SK-N-SH (cell line): ENCODE measurements at regions not wholly inside any gene's neighbourhood (a gene's known extent, or its start where the extent isn't known, plus 50 kb on each side); places are given as distances from the start of the nearest gene placed in this dataset.
A peak's percentile ranks its signal among the peaks of the same experiment; 100 is the strongest.

Experiments used
- CTCF ChIA-PET: fragments of 300-600, 350-600 bp; formaldehyde crosslinking; extraction: SDS; loops from one replicate; lab custom pipeline; 2021; lab: Yijun Ruan, JAX
- POLR2A ChIA-PET: fragments of 350-600 bp; sonication (Branson Sonifier 250); formaldehyde crosslinking; extraction: SDS; loops from one replicate; lab custom pipeline; 2020; ENCODE audit warnings: antibody characterized with exemption, inconsistent platforms; lab: Yijun Ruan, JAX
- DNase-seq: peaks from one replicate; pipeline ENCODE4 v3.0.0; 2012
- H2AFZ ChIP-seq: fragments of 200-600 bp; sonication (generic); 2 replicates; pipeline ENCODE4 v1.8.1; 2016; ENCODE audit warnings: antibody characterized with exemption, mild to moderate bottlenecking, low read depth
- H3F3A ChIP-seq: fragments of 200-600 bp; sonication (generic); replicated peaks from 2 replicates; pipeline ENCODE3; 2016; ENCODE audit warnings: antibody characterized with exemption, mild to moderate bottlenecking; ENCODE audit not compliant: insufficient read depth
- H3K27ac ChIP-seq, 2 experiments: fragments of 200-500 bp in 1 of 2; fragments of 200-600 bp in 1 of 2; sonication (Bioruptor generic) in 1 of 2; sonication (generic), shearing (Covaris generic) in 1 of 2; 2 replicates each; pipeline versions ENCODE4 v1.5.1 to v1.6.1; 2014 to 2016; ENCODE audit warnings: low read depth in 2 of 2, inconsistent platforms in 1 of 2, low read length in 1 of 2, mild to moderate bottlenecking in 1 of 2, mixed read lengths in 1 of 2
- H3K27me3 ChIP-seq: fragments of 200-600 bp; sonication (generic), shearing (Covaris generic); 2 replicates; pipeline ENCODE4 v1.6.1; 2016; ENCODE audit warnings: mixed run types; ENCODE audit not compliant: insufficient read depth
- H3K36me3 ChIP-seq, 2 experiments: fragments of 200-500 bp in 1 of 2; fragments of 200-600 bp in 1 of 2; sonication (Bioruptor generic) in 1 of 2; sonication (generic) in 1 of 2; replicated peaks in 1 of 2; 2 replicates each; pipeline versions ENCODE3 to v1.5.1; 2014 to 2016; ENCODE audit warnings: low read length in 1 of 2, mild to moderate bottlenecking in 1 of 2; ENCODE audit not compliant: insufficient read depth in 2 of 2, control insufficient read depth in 1 of 2
- H3K4me1 ChIP-seq, 2 experiments: fragments of 200-500 bp in 1 of 2; fragments of 200-600 bp in 1 of 2; sonication (Bioruptor generic) in 1 of 2; sonication (generic), shearing (Covaris generic) in 1 of 2; 2 replicates each; pipeline versions ENCODE4 v1.5.1 to v1.6.1; 2014 to 2016; ENCODE audit warnings: low read depth in 1 of 2, low read length in 1 of 2, mixed run types in 1 of 2; ENCODE audit not compliant: insufficient read depth in 2 of 2, control insufficient read depth in 1 of 2
- H3K4me2 ChIP-seq: fragments of 200-600 bp; sonication (generic), shearing (Covaris generic); 2 replicates; pipeline ENCODE4 v1.6.1; 2017; ENCODE audit warnings: mixed run types
- H3K4me3 ChIP-seq, 2 experiments: fragments of 200-500 bp in 1 of 2; fragments of 200-600 bp in 1 of 2; sonication (Bioruptor generic) in 1 of 2; sonication (generic), shearing (Covaris generic) in 1 of 2; 2 replicates each; pipeline versions ENCODE4 v1.5.1 to v1.8.1; 2014 to 2016; ENCODE audit warnings: low read depth in 2 of 2, inconsistent platforms in 1 of 2, low read length in 1 of 2, mild to moderate bottlenecking in 1 of 2, mixed read lengths in 1 of 2, moderate library complexity in 1 of 2
- H3K79me2 ChIP-seq: fragments of 200-600 bp; sonication (generic); 2 replicates; pipeline ENCODE4 v1.8.1; 2017; ENCODE audit warnings: mild to moderate bottlenecking; ENCODE audit not compliant: insufficient read depth
- H3K9ac ChIP-seq: fragments of 200-600 bp; sonication (generic); 2 replicates; pipeline ENCODE4 v1.6.1; 2017; ENCODE audit warnings: mixed run types
- H3K9me2 ChIP-seq: fragments of 200-600 bp; sonication (generic); 2 replicates; pipeline ENCODE4 v1.6.1; 2017; ENCODE audit warnings: mixed run types
- H3K9me3 ChIP-seq: fragments of 200-600 bp; sonication (generic); 2 replicates; pipeline ENCODE4 v1.6.1; 2017; ENCODE audit warnings: mixed run types, mild to moderate bottlenecking, moderate library complexity
- H4K20me1 ChIP-seq: fragments of 200-600 bp; sonication (generic); 2 replicates; pipeline ENCODE4 v1.6.1; 2017; ENCODE audit warnings: mild to moderate bottlenecking, mixed run types; ENCODE audit not compliant: insufficient read depth
- CHD2 ChIP-seq: fragments of 150-350 bp; IDR thresholded peaks from 2 replicates; pipeline ENCODE4 v1.6.1; 2018; ENCODE audit warnings: low read length; ENCODE audit not compliant: partially characterized antibody
- ELF1 ChIP-seq: IDR thresholded peaks from 2 replicates; pipeline ENCODE4 v1.4.0; 2012
- EZH2phosphoT487 ChIP-seq: fragments of 200-600 bp; sonication (generic); IDR thresholded peaks from 2 replicates; pipeline ENCODE4 v1.6.1; 2017; ENCODE audit warnings: low read depth, mixed run types, mild to moderate bottlenecking, antibody characterized with exemption, moderate library complexity, borderline replicate concordance
- FOXM1 ChIP-seq: IDR thresholded peaks from 2 replicates; pipeline ENCODE4 v1.4.0; 2012; ENCODE audit warnings: low read depth, mild to moderate bottlenecking
- GABPA ChIP-seq: IDR thresholded peaks from 2 replicates; pipeline ENCODE4 v1.4.0; 2012; ENCODE audit warnings: low read depth, mild to moderate bottlenecking
- GATA2 ChIP-seq: sonication (generic); formaldehyde crosslinking; IDR thresholded peaks from 2 replicates; pipeline ENCODE4 v1.5.0; 2020; ENCODE audit warnings: mild to moderate bottlenecking, missing genetic modification reagents
- IRF3 ChIP-seq: fragments of 150-350 bp; IDR thresholded peaks from 2 replicates; pipeline ENCODE4 v1.6.1; 2016; ENCODE audit warnings: mild to moderate bottlenecking, low read depth, low read length
- JUND ChIP-seq: IDR thresholded peaks from 2 replicates; pipeline ENCODE4 v1.4.0; 2012
- MAX ChIP-seq: IDR thresholded peaks from 2 replicates; pipeline ENCODE4 v1.4.0; 2012; ENCODE audit warnings: low read depth
- MEF2A ChIP-seq: IDR thresholded peaks from 2 replicates; pipeline ENCODE4 v1.4.0; 2012; ENCODE audit warnings: low read depth, borderline replicate concordance
- MXI1 ChIP-seq: IDR thresholded peaks from 2 replicates; pipeline ENCODE4 v1.6.1; 2012; ENCODE audit warnings: mild to moderate bottlenecking, low read depth, low read length, improper control_type of control experiment
- NFIC ChIP-seq: IDR thresholded peaks from 2 replicates; pipeline ENCODE4 v1.4.0; 2012; ENCODE audit warnings: borderline replicate concordance
- NRF1 ChIP-seq: IDR thresholded peaks from 2 replicates; pipeline ENCODE4 v1.6.1; 2012; ENCODE audit warnings: low read depth, mild to moderate bottlenecking, low read length
- PBX3 ChIP-seq: IDR thresholded peaks from 2 replicates; pipeline ENCODE4; 2012
- POLR2AphosphoS5 ChIP-seq: IDR thresholded peaks from 2 replicates; pipeline ENCODE4 v1.6.1; 2012; ENCODE audit warnings: low read depth, low read length
- RAD21 ChIP-seq: IDR thresholded peaks from 2 replicates; pipeline ENCODE4 v1.6.1; 2012; ENCODE audit warnings: mild to moderate bottlenecking, low read length
- RCOR1 ChIP-seq: fragments of 150-350 bp; IDR thresholded peaks from 2 replicates; pipeline ENCODE4 v1.6.1; 2017; ENCODE audit warnings: antibody characterized with exemption, low read length
- RFX5 ChIP-seq: IDR thresholded peaks from 2 replicates; pipeline ENCODE4 v1.6.1; 2012; ENCODE audit warnings: mild to moderate bottlenecking, improper control_type of control experiment, low read length
- RXRA ChIP-seq: IDR thresholded peaks from 2 replicates; pipeline ENCODE4 v1.4.0; 2012; ENCODE audit warnings: low read depth, mild to moderate bottlenecking, borderline replicate concordance
- SMC3 ChIP-seq: IDR thresholded peaks from 2 replicates; pipeline ENCODE4 v1.6.1; 2012; ENCODE audit warnings: low read depth, low read length, improper control_type of control experiment
- TAF1 ChIP-seq: IDR thresholded peaks from 2 replicates; pipeline ENCODE4 v1.6.1; 2012; ENCODE audit warnings: low read depth, mild to moderate bottlenecking, low read length, moderate library complexity, borderline replicate concordance
- TCF12 ChIP-seq: IDR thresholded peaks from 2 replicates; pipeline ENCODE4 v1.4.0; 2012
- TEAD4 ChIP-seq: IDR thresholded peaks from 2 replicates; pipeline ENCODE4 v1.4.0; 2012; ENCODE audit warnings: mild to moderate bottlenecking, borderline replicate concordance; ENCODE audit not compliant: insufficient read depth
- USF2 ChIP-seq: fragments of 150-350 bp; IDR thresholded peaks from 2 replicates; pipeline ENCODE4 v1.6.1; 2017; ENCODE audit warnings: antibody characterized with exemption, low read length, low read depth, borderline replicate concordance
- YY1 ChIP-seq: IDR thresholded peaks from 2 replicates; pipeline ENCODE4 v1.4.0; 2012; ENCODE audit warnings: low read depth, mild to moderate bottlenecking
- TF ChIP-seq, protein P1 (sequence below): IDR thresholded peaks from 2 replicates; pipeline ENCODE4 v1.6.1; 2012; ENCODE audit warnings: mild to moderate bottlenecking, low read depth, low read length, moderate library complexity
- TF ChIP-seq, protein P2 (sequence below): fragments of 200-600 bp; sonication (generic); IDR thresholded peaks from 2 replicates; pipeline ENCODE4 v1.6.1; 2017; ENCODE audit warnings: antibody characterized with exemption, mild to moderate bottlenecking, moderate library complexity

DNA sequence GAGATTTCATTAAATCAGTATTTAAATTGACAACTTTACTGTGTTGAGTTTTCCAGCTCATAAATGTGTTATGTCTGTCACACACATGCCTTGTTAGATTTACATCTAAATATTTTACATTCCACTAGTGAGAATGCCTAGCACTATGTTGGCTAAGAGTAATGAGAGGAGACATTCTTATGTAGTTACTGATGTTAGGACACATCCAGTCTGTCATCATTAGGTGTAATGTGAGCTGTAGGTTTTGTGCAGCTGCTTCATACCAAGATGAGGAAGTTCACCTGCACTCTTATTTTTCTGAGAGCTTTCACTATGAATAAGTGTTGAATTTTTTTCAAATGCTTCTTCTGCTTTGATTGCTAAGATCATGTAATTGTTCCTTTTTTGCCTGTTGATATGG lies 218.0 kb upstream of the IGFBP3 start:
- H3K27ac ChIP-seq, result peak overlapping the region in 1 of 2 experiments; percentile 17; a peak in 1 of 4 replicates
- no peak overlapping the region for H3K4me2 ChIP-seq
- H3K4me3 ChIP-seq, result no peak overlapping the region
- no peaks in the 10 kb centered on the region for H3K36me3 ChIP-seq
- POLR2A ChIA-PET, result no interaction called here
- no peaks in the 10 kb centered on the region for H3K9me2 ChIP-seq
- no peak overlapping the region for H2AFZ ChIP-seq
- H4K20me1 ChIP-seq, result no peaks in the 10 kb centered on the region
- H3K79me2 ChIP-seq, result no peaks in the 10 kb centered on the region
- peaks cover 2 to 6% of the 10 kb centered on the region in 2 experiments; a peak in 2 of 4 replicates for H3K4me1 ChIP-seq
- peaks cover 6% of the 10 kb centered on the region; the same call in 1 of the 2 replicates for H3K9me3 ChIP-seq
- DNase-seq, result no peak
- H3K27me3 ChIP-seq, result no peaks in the 10 kb centered on the region
- CTCF ChIA-PET, result interaction anchor here (1.4 to 2.0 kb wide), 3 partner anchors 9 to 216 kb away, joined by 3 to 11 read pairs (median 9); no protein-coding TSS in a partner anchor
- H3K9ac ChIP-seq, result no peak overlapping the region
- H3F3A ChIP-seq, result peaks cover 10% of the 10 kb centered on the region
- TF ChIP-seq, protein P1, sequence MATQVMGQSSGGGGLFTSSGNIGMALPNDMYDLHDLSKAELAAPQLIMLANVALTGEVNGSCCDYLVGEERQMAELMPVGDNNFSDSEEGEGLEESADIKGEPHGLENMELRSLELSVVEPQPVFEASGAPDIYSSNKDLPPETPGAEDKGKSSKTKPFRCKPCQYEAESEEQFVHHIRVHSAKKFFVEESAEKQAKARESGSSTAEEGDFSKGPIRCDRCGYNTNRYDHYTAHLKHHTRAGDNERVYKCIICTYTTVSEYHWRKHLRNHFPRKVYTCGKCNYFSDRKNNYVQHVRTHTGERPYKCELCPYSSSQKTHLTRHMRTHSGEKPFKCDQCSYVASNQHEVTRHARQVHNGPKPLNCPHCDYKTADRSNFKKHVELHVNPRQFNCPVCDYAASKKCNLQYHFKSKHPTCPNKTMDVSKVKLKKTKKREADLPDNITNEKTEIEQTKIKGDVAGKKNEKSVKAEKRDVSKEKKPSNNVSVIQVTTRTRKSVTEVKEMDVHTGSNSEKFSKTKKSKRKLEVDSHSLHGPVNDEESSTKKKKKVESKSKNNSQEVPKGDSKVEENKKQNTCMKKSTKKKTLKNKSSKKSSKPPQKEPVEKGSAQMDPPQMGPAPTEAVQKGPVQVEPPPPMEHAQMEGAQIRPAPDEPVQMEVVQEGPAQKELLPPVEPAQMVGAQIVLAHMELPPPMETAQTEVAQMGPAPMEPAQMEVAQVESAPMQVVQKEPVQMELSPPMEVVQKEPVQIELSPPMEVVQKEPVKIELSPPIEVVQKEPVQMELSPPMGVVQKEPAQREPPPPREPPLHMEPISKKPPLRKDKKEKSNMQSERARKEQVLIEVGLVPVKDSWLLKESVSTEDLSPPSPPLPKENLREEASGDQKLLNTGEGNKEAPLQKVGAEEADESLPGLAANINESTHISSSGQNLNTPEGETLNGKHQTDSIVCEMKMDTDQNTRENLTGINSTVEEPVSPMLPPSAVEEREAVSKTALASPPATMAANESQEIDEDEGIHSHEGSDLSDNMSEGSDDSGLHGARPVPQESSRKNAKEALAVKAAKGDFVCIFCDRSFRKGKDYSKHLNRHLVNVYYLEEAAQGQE, result no peak
- TF ChIP-seq MAX (no peak), FOXM1 (no peak), TAF1 (no peak), NFIC (peak; percentile 72; the same call in 1 of the 2 replicates), GABPA (no peak), SMC3 (no peak), ELF1 (no peak), TEAD4 (peak; percentile 86; the same call in 1 of the 2 replicates), EZH2phosphoT487 (no peak), GATA2 (CRISPR knock-in tag) (no peak), RXRA (no peak), JUND (peak; percentile 72), MEF2A (no peak), PBX3 (peak; percentile 96), RCOR1 (no peak), TCF12 (peak; percentile 96), RFX5 (no peak), POLR2AphosphoS5 (peak; percentile 71; the same call in 1 of the 2 replicates), USF2 (no peak), IRF3 (no peak), NRF1 (no peak), MXI1 (no peak), RAD21 (no peak), YY1 (no peak), CHD2 (no peak)
- TF ChIP-seq, protein P2, sequence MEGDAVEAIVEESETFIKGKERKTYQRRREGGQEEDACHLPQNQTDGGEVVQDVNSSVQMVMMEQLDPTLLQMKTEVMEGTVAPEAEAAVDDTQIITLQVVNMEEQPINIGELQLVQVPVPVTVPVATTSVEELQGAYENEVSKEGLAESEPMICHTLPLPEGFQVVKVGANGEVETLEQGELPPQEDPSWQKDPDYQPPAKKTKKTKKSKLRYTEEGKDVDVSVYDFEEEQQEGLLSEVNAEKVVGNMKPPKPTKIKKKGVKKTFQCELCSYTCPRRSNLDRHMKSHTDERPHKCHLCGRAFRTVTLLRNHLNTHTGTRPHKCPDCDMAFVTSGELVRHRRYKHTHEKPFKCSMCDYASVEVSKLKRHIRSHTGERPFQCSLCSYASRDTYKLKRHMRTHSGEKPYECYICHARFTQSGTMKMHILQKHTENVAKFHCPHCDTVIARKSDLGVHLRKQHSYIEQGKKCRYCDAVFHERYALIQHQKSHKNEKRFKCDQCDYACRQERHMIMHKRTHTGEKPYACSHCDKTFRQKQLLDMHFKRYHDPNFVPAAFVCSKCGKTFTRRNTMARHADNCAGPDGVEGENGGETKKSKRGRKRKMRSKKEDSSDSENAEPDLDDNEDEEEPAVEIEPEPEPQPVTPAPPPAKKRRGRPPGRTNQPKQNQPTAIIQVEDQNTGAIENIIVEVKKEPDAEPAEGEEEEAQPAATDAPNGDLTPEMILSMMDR, result no peak
